IPS-18a (cell line): ENCODE measurements at regions not wholly inside any gene's neighbourhood (a gene's known extent, or its start where the extent isn't known, plus 50 kb on each side); places are given as distances from the start of the nearest gene placed in this dataset.
"Not testable (repeated sequence)": the region's sequence is repeated elsewhere in the genome, so short reads cannot be mapped to it uniquely, and the experiment has no call there.

ENCODE experiments used
- H3K27ac ChIP-seq: one replicate; pipeline ENCODE4 v1.5.1; 2013; ENCODE audit warnings: low read length
- H3K27me3 ChIP-seq: one replicate; pipeline ENCODE4 v1.6.1; 2013; ENCODE audit warnings: mild to moderate bottlenecking, low read length; ENCODE audit not compliant: control insufficient read depth, insufficient read depth
- H3K36me3 ChIP-seq: one replicate; pipeline ENCODE4 v1.6.1; 2013; ENCODE audit warnings: low read depth, low read length; ENCODE audit not compliant: control insufficient read depth
- H3K4me1 ChIP-seq: one replicate; pipeline ENCODE4 v1.6.1; 2013; ENCODE audit warnings: low read depth, low read length; ENCODE audit not compliant: control insufficient read depth
- H3K4me3 ChIP-seq: one replicate; pipeline ENCODE4 v1.5.1; 2013; ENCODE audit warnings: low read length
- H3K9ac ChIP-seq: one replicate; pipeline ENCODE4 v1.6.1; 2013; ENCODE audit warnings: mild to moderate bottlenecking, low read length, moderate library complexity
- H3K9me3 ChIP-seq: one replicate; pipeline ENCODE4 v1.6.1; 2013; ENCODE audit warnings: low read depth, low read length; ENCODE audit not compliant: control insufficient read depth

DNA sequence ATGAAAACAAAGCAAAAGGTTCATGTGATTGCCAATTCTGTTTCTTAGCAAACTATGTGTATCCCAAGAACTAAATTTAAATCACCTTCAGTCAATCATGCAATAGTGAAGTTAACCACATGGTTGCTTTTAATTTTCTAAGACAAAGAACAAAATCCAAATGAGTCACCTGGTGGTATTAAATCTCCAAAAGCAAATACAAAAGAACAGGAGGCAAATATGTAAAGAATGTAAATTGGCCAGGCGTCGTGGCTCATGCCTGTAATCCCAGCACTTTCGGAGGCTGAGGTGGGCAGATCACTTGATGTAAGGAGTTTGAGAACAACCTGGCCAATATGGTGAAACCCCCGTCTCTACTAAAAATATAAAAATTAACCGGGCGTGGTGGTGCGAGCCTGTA is 54.2 kb upstream of the PIK3R4 start:
- H3K4me3 ChIP-seq, result no peak overlapping the region
- H3K27ac ChIP-seq, result no peak overlapping the region
- no peaks in the 10 kb centered on the region for H3K27me3 ChIP-seq
- H3K9me3 ChIP-seq, result no peaks in the 10 kb centered on the region
- H3K36me3 ChIP-seq, result no peaks in the 10 kb centered on the region
- H3K9ac ChIP-seq, result no peak overlapping the region
- no peaks in the 10 kb centered on the region for H3K4me1 ChIP-seq

DNA sequence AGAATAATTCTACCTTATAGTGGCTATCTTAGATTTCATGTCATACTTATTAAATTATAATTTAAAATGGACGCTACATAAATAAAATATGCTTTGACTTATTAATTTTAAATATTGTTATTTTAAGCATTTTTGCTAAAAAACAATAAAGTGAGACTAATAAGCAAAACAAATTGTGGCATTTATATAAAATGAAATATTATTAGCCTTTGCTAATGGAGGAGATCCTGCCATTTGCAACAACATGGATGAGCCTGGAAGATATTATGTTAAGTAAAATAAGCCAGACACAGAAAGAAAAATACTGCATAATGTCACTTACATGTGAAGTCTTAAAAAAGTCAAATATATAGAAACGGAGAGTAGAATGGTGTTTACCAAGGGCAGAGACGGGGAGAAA is 54.8 kb upstream of the PIK3R4 start:
- Histone ChIP-seq H3K36me3 (no peaks in the 10 kb centered on the region), H3K4me3 (no peak overlapping the region), H3K27me3 (no peaks in the 10 kb centered on the region), H3K4me1 (no peaks in the 10 kb centered on the region), H3K9me3 (no peaks in the 10 kb centered on the region), H3K9ac (no peak overlapping the region), H3K27ac (no peak overlapping the region)

DNA sequence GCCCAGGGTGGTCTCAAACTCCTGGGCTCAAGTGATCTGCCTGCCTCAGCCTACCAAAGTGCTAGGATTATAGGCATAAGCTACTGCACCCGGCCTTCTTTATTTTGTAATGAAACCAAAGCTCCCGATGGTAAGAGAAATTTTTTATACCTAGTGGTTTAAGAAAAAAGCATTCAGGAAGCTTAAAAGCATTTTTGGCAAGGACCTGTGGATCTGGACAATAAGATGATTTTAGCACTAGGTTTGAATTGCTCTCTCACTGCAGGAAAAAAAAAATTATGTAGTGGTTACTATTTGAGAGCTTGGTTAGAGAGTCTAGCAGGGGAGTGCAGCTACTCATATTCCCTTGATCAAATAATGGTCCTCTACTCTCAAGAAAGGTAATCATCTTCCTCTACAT is 64.9 kb upstream of the PIK3R4 start:
- H3K4me3 ChIP-seq, result no peak overlapping the region
- H3K9ac ChIP-seq, result no peak overlapping the region
- H3K27ac ChIP-seq, result no peak overlapping the region
- H3K27me3 ChIP-seq, result no peaks in the 10 kb centered on the region
- H3K4me1 ChIP-seq, result no peaks in the 10 kb centered on the region
- H3K9me3 ChIP-seq, result no peaks in the 10 kb centered on the region
- H3K36me3 ChIP-seq, result no peaks in the 10 kb centered on the region

DNA sequence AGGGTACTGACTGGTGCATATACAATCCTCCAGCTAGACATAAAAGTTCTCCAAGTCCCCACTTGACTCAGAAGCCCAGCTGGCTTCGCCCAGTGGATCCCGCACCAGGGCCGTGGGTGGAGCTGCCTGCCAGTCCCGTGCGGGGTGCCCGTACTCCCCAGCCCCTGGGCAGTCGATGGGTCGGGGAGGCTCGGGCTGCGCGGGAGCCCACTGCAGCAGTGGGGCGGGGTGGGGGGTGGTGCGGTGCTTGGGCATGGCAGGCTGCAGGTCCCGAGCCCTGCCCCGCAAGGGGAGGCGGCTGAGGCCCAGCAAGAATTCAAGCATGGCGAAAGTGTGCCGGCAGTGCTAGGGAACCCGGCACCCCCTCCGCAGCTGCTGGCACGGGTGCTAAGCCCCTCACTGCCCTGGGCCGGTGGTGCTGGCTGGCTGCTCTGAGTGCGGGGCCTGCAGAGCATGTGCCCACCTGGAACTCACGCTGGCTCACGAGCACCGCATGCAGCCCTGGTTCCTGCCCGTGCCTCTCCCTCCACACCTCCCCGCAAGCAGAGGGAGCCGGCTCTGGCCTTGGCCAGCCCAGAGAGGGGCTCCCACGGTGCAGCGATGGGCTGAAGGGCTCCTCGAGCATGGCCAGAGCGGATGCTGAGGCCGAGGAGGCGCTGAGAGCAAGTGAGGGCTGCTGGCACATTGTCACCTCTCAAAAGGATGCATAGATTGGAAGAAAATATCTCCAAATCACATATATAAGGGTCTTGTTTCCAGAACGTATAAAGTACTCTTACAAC is 68.3 kb upstream of the PIK3R4 start:
- Histone ChIP-seq H3K9me3 (no peaks in the 10 kb centered on the region), H3K27ac (no peak overlapping the region)

DNA sequence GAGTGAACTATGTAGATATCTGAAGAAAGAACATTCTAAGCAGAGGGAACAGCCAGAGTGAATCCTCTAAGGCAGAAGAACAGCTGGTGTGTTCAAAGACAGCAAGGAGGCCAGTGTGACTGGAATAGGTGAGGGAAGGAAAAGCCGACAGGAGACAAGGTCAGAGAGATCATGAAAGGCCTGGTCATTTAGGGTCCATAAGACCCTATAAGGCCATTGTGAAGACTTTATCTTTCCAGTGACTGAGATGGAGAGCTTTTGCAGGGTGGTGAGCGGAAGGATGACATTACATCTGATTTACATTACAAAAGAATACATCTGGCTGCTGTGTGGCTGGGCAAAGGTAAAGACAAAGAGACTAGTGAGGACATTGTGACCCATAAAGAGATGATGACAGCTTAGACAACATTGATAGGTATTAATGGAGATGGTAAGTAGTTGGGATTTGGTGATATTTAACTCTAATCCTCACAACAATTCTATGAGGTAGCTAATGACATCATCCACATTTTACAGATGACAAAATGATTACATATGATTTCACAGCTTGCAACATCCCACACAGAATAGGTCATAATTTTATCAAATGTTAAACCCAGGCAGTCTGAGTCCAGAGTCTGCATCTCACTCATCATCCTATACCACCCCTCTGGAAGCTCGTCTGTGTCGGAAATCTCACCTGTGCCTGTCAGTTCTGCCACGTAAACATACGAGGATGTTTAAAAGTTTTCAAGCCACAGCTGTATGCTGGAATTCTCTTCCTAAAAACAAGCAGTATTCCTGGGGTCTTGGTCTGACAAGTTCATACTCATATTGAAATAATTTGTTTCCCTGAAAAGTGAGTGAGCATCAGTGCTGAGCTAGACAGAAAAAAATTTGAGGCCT is 70.2 kb upstream of the PIK3R4 start:
- Histone ChIP-seq H3K4me3 (no peak overlapping the region), H3K4me1 (peaks cover 8% of the 10 kb centered on the region), H3K9ac (no peak overlapping the region)

More for the DNA sequence above, 68.3 kb upstream of the PIK3R4 start:
- Histone ChIP-seq H3K27me3 (no peaks in the 10 kb centered on the region), H3K9ac (no peak overlapping the region), H3K4me3 (no peak overlapping the region), H3K4me1 (peaks cover 8% of the 10 kb centered on the region), H3K36me3 (no peaks in the 10 kb centered on the region)

DNA sequence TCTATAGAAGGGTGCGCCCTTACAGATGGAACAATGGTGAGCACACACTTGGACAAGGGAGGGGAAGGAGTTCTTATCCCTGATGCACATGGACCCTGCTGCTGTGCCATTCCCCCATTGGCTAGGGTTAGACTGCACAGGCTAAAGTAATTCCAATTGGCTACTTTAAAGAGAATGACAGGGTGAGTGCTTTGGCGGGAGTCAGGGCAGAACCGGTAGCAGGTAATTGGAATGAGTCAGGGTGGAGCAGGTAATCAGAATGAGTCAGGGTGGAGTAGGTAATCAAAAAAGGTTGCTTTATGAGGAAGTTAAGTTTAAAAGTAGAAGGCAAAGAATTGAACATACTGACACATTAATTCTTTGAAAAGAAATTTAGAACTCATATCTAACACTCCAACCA is 71.4 kb upstream of the PIK3R4 start:
- H3K4me1 ChIP-seq, H3K4me3 ChIP-seq, H3K27ac ChIP-seq, H3K36me3 ChIP-seq, H3K9me3 ChIP-seq, H3K27me3 ChIP-seq, H3K9ac ChIP-seq: not testable (repeated sequence)

More for the DNA sequence above, 70.2 kb upstream of the PIK3R4 start:
- H3K9me3 ChIP-seq, result no peaks in the 10 kb centered on the region
- no peaks in the 10 kb centered on the region for H3K36me3 ChIP-seq
- no peaks in the 10 kb centered on the region for H3K27me3 ChIP-seq
- H3K27ac ChIP-seq, result no peak overlapping the region

DNA sequence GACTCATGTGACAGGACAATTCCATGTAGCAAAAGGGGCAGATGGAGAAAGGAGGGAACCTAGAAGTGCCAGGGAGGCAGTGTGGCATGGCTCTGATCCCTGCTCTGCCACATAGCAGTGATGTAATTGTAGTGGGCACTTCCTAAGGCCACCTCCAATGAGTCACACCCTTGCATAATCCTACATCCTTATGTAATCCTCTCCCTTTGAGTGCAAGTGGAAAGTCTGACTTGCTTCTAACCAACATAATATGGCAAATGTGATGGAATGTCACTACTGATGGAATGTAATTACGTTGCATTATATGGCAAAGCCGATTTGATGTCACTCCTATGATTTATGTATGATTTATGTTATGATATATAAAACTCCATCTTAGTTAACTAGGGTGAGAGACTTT is 72.9 kb upstream of the ATP2C1 start:
- no peaks in the 10 kb centered on the region for H3K9me3 ChIP-seq
- no peak overlapping the region for H3K9ac ChIP-seq
- peaks cover 8% of the 10 kb centered on the region for H3K4me1 ChIP-seq
- H3K4me3 ChIP-seq, result no peak overlapping the region
- no peak overlapping the region for H3K27ac ChIP-seq
- no peaks in the 10 kb centered on the region for H3K36me3 ChIP-seq
- no peaks in the 10 kb centered on the region for H3K27me3 ChIP-seq

DNA sequence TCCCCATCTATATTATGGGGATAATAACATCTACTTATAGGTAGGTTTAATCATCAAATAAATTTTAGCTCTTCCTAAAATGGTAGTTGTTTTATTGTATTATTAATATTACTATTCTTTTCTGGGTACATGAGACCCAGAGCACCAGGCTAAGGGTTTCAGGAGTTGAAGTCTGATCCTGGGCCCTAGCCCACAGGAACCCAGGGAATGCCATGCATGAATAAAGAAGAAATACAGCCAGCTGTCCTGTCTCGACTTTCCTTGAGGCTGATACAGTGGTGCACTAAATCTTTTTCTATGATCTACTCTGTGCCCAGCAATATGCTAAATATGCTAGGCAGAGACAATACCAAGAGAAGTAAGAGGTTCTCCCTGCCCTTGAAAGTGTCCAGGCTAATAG is 72.1 kb upstream of the ATP2C1 start:
- no peaks in the 10 kb centered on the region for H3K9me3 ChIP-seq
- H3K27ac ChIP-seq, result no peak overlapping the region
- H3K9ac ChIP-seq, result no peak overlapping the region
- H3K36me3 ChIP-seq, result no peaks in the 10 kb centered on the region
- no peaks in the 10 kb centered on the region for H3K27me3 ChIP-seq
- no peak overlapping the region for H3K4me3 ChIP-seq
- H3K4me1 ChIP-seq, result peaks cover 8% of the 10 kb centered on the region

DNA sequence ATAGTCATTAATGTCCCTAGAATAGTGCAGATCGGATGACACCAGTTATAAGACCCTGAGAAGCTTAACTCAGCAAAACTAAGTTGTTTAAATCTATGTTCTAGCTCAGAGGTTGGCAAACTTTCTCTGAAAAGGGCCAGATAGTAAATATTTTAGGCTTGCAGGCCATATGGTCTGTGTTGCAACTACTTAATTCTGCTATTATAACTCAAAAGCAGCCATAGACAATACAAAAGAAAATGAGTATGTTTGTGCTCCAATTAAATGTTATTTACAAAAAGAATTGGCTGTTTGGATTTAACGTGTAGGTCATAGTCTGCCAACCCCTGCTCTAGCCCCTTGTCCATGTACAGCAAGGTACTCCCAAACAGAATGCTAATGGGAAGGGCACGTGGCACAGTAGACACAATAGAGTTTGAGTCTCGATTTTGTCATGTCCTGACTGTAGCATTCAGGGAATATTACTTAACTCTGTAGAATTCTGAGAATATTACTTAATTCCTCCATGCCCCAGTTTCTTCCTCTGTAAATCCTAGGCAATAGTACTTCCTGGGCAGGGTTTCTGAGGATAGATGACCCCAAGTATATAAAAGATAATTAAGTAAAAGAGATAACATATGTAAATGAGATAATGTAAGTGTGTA is 70.5 kb upstream of the ATP2C1 start:
- no peaks in the 10 kb centered on the region for H3K27me3 ChIP-seq
- no peak overlapping the region for H3K4me3 ChIP-seq

DNA sequence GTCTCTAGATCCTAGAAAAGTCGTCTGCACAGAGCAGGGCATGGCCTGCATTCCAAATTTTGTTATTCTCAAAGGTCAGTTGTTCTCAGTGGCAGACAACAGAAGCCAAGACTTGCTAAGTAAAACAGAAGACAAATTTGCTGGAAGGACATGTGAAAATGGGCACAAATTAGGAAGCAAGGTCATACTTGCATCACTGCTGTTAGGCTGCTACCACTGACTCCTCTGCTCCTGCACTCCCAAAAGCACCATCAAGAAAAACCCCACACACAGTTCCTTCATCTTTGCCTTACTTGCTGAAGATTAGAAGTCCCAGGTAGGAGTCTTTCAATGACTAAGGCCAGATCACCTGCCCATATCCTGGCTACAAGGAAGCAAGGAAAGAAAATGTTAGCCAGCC is 69.9 kb upstream of the ATP2C1 start:
- Histone ChIP-seq H3K4me1 (peaks cover 9% of the 10 kb centered on the region), H3K9ac (no peak overlapping the region), H3K27me3 (no peaks in the 10 kb centered on the region), H3K9me3 (no peaks in the 10 kb centered on the region), H3K27ac (no peak overlapping the region), H3K36me3 (no peaks in the 10 kb centered on the region), H3K4me3 (no peak overlapping the region)

More for the DNA sequence above, 70.5 kb upstream of the ATP2C1 start:
- Histone ChIP-seq H3K9ac (no peak overlapping the region), H3K9me3 (no peaks in the 10 kb centered on the region), H3K4me1 (peaks cover 9% of the 10 kb centered on the region), H3K27ac (no peak overlapping the region), H3K36me3 (no peaks in the 10 kb centered on the region)

DNA sequence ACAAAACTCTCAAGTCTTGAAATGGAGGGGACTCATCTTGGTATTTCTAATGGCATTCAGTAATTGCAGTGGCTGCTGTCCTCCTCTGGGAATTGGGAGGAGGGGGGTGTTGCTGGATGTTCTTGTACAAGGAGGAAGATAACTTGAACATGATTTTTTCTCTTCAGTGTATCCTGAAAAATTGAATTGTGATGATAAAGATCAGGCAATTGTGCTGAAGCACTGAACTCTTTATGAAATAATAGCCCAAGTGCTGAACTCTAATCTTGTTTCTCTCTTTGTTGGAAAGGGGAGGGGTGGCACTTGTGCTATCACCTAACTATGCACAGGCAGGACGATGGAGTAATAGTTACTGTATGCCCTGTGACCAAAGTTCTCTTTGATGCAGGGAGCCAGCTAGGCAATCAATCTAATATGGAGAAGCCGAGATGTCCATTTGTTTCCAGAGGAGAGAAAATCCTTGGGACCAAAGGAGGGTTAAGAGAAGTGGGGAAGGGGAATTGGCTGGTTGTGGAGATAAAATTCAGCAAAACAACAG is 68.1 kb upstream of the ATP2C1 start:
- Histone ChIP-seq H3K9ac (no peak overlapping the region), H3K4me1 (peaks cover 21% of the 10 kb centered on the region), H3K4me3 (no peak overlapping the region), H3K9me3 (no peaks in the 10 kb centered on the region), H3K27me3 (no peaks in the 10 kb centered on the region), H3K36me3 (no peaks in the 10 kb centered on the region), H3K27ac (no peak overlapping the region)
